ENCODE measurements at regions not wholly inside any gene's neighbourhood (a gene's known extent, or its start where the extent isn't known, plus 50 kb on each side); places are given as distances from the start of the nearest gene placed in this dataset.
"Not testable (repeated sequence)": the region's sequence is repeated elsewhere in the genome, so short reads cannot be mapped to it uniquely, and the experiment has no call there.

GRCh38 chr16:86351041-86351784 lies 159.1 kb upstream of the FOXF1 start:
- TF ChIP-seq EZH2 (IDR thresholded peaks at IDR 0.05; ENCODE audit: low read length) (no peak), CTCF (optimal IDR thresholded peaks at IDR 0.05 in 1 of 3, IDR thresholded peaks at IDR 0.05 in 1 of 3, conservative IDR thresholded peaks at IDR 0.05 in 1 of 3; ENCODE audit: extremely low read depth in 1 of 3, insufficient read depth in 2 of 3, low read length in 3 of 3) (no peak)
- Histone ChIP-seq H3K27ac (ENCODE audit: control insufficient read depth, insufficient read depth, low read length) (no peak overlapping the region), H3K27me3 (ENCODE audit: control insufficient read depth, extremely low read depth, insufficient read depth, low read length) (no peaks in the 10 kb centered on the region), H3K4me1 (ENCODE audit: control insufficient read depth, extremely low read depth, insufficient read depth, low read length) (no peaks in the 10 kb centered on the region), H3K36me3 (ENCODE audit: control insufficient read depth in 2 of 2, extremely low read depth in 1 of 2, insufficient read depth in 2 of 2, low read length in 2 of 2) (no peaks in the 10 kb centered on the region), H3K4me3 (ENCODE audit: control insufficient read depth in 2 of 3, extremely low read depth in 1 of 3, insufficient read depth in 2 of 3, low read depth in 1 of 3, low read length in 3 of 3) (no peak overlapping the region), H4K20me1 (ENCODE audit: control insufficient read depth, extremely low read depth, insufficient read depth, low read length) (no peaks in the 10 kb centered on the region), H3K79me2 (ENCODE audit: control insufficient read depth, insufficient read depth, low read length) (no peaks in the 10 kb centered on the region), H3K9me1 (ENCODE audit: control insufficient read depth, extremely low read depth, insufficient read depth, low read length) (no peaks in the 10 kb centered on the region), H3K9ac (ENCODE audit: control insufficient read depth, extremely low read depth, insufficient read depth, low read length) (no peak overlapping the region), H3K4me2 (ENCODE audit: control insufficient read depth, extremely low read depth, insufficient read depth, low read depth, low read length) (no peak overlapping the region), H3K9me3 (ENCODE audit: control insufficient read depth, low read depth, low read length) (no peaks in the 10 kb centered on the region), H2AFZ (ENCODE audit: control insufficient read depth, low read length) (no peak overlapping the region)
- FAIRE-seq (no peak), DNase-seq (ENCODE audit: low read depth, low spot score) (no peak)
- dilution Hi-C loops (cut with MboI; ENCODE audit: extremely low pct_ligation_motif_present, low sequenced_read_pairs), result no loop called here

GRCh38 chr16:86351785-86352139 lies 158.6 kb upstream of the FOXF1 start:
- H3K79me2 ChIP-seq (ENCODE audit: control insufficient read depth, insufficient read depth, low read length); H3K27ac ChIP-seq (ENCODE audit: control insufficient read depth, insufficient read depth, low read length); H2AFZ ChIP-seq (ENCODE audit: control insufficient read depth, low read length); dilution Hi-C loops (cut with MboI; ENCODE audit: extremely low pct_ligation_motif_present, low sequenced_read_pairs); H3K4me2 ChIP-seq (ENCODE audit: control insufficient read depth, extremely low read depth, insufficient read depth, low read depth, low read length); H3K4me3 ChIP-seq (ENCODE audit: control insufficient read depth in 2 of 3, extremely low read depth in 1 of 3, insufficient read depth in 2 of 3, low read depth in 1 of 3, low read length in 3 of 3); H3K36me3 ChIP-seq (ENCODE audit: control insufficient read depth in 2 of 2, extremely low read depth in 1 of 2, insufficient read depth in 2 of 2, low read length in 2 of 2); H3K9ac ChIP-seq (ENCODE audit: control insufficient read depth, extremely low read depth, insufficient read depth, low read length); H3K9me3 ChIP-seq (ENCODE audit: control insufficient read depth, low read depth, low read length); H3K9me1 ChIP-seq (ENCODE audit: control insufficient read depth, extremely low read depth, insufficient read depth, low read length); DNase-seq (ENCODE audit: low read depth, low spot score); H4K20me1 ChIP-seq (ENCODE audit: control insufficient read depth, extremely low read depth, insufficient read depth, low read length); FAIRE-seq; H3K4me1 ChIP-seq (ENCODE audit: control insufficient read depth, extremely low read depth, insufficient read depth, low read length); H3K27me3 ChIP-seq (ENCODE audit: control insufficient read depth, extremely low read depth, insufficient read depth, low read length): not testable (repeated sequence)

GRCh38 chr16:86353148-86353547 lies 157.2 kb upstream of the FOXF1 start:
- Histone ChIP-seq H3K9ac (ENCODE audit: control insufficient read depth, extremely low read depth, insufficient read depth, low read length) (no peak overlapping the region), H3K4me1 (ENCODE audit: control insufficient read depth, extremely low read depth, insufficient read depth, low read length) (no peaks in the 10 kb centered on the region), H4K20me1 (ENCODE audit: control insufficient read depth, extremely low read depth, insufficient read depth, low read length) (no peaks in the 10 kb centered on the region), H2AFZ (ENCODE audit: control insufficient read depth, low read length) (no peak overlapping the region), H3K9me3 (ENCODE audit: control insufficient read depth, low read depth, low read length) (no peaks in the 10 kb centered on the region), H3K27ac (ENCODE audit: control insufficient read depth, insufficient read depth, low read length) (no peak overlapping the region), H3K9me1 (ENCODE audit: control insufficient read depth, extremely low read depth, insufficient read depth, low read length) (no peaks in the 10 kb centered on the region), H3K27me3 (ENCODE audit: control insufficient read depth, extremely low read depth, insufficient read depth, low read length) (no peaks in the 10 kb centered on the region), H3K4me3 (ENCODE audit: control insufficient read depth in 2 of 3, extremely low read depth in 1 of 3, insufficient read depth in 2 of 3, low read depth in 1 of 3, low read length in 3 of 3) (no peak overlapping the region), H3K36me3 (ENCODE audit: control insufficient read depth in 2 of 2, extremely low read depth in 1 of 2, insufficient read depth in 2 of 2, low read length in 2 of 2) (no peaks in the 10 kb centered on the region), H3K79me2 (ENCODE audit: control insufficient read depth, insufficient read depth, low read length) (no peaks in the 10 kb centered on the region), H3K4me2 (ENCODE audit: control insufficient read depth, extremely low read depth, insufficient read depth, low read depth, low read length) (no peak overlapping the region)
- dilution Hi-C loops (cut with MboI; ENCODE audit: extremely low pct_ligation_motif_present, low sequenced_read_pairs), result no loop called here
- TF ChIP-seq CTCF (optimal IDR thresholded peaks at IDR 0.05 in 1 of 3, IDR thresholded peaks at IDR 0.05 in 1 of 3, conservative IDR thresholded peaks at IDR 0.05 in 1 of 3; ENCODE audit: extremely low read depth in 1 of 3, insufficient read depth in 2 of 3, low read length in 3 of 3) (no peak), EZH2 (IDR thresholded peaks at IDR 0.05; ENCODE audit: low read length) (no peak)
- FAIRE-seq (no peak), DNase-seq (ENCODE audit: low read depth, low spot score) (no peak)

All from keratinocyte (primary cell).